Stimulated activated CD4-positive, alpha-beta T cell treated with anti-CD3 and anti-CD28 coated beads, Interleukin-4, amount 100 ng/mL, for 4 hours (primary cell): ENCODE measurements at regions not wholly inside any gene's neighbourhood (a gene's known extent, or its start where the extent isn't known, plus 50 kb on each side); places are given as distances from the start of the nearest gene placed in this dataset.

Experiments used
- DNase-seq, 2 experiments: peaks; one replicate each; pipeline ENCODE4 v3.0.0-alpha.2; 2020

DNA sequence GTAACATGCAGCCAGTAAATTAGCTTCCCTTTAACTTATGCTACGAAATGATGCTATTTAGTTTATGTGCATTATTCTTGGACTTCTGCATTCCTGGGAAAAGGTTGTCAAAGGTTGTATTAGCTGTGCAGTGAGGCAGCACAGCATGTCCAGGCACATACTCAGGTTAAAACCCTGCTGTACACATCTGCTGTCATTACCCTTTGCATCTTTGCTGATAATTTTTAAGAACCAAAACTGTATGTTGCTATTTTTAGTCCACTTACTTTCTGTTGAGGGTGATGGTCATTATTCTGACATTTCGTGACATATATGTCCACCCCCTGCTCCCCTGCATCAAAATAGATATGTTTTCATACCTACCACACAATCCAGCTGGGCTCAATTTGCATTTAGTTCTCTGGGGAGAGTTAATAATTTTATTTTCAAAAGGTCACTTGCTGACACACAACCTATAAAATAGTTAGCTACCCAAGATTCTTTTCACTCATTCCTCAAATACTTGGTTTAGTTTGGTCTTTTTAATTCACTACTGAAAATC lies 142.5 kb upstream of the SPACA1 start:
- DNase-seq: no peak

DNA sequence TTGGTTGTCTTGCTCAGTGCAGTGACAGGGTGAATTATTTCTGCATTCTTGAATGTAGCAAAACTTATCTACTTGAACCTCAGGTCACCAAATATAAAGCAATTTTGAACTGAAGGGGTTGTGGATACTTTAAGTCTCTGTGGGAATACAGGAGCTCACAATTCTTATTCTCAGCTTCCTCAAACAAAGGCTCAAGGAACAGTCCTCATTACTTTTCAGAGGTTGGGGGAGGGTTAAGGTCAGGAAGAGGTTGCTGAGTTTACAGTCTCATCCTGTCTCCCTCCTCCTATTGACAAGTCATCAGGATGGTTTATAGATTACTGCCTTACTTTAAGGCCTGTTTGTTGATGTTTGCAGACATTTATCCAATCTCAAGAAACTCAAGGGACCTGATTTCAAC lies 143.6 kb upstream of the SPACA1 start:
- no peak for DNase-seq

DNA sequence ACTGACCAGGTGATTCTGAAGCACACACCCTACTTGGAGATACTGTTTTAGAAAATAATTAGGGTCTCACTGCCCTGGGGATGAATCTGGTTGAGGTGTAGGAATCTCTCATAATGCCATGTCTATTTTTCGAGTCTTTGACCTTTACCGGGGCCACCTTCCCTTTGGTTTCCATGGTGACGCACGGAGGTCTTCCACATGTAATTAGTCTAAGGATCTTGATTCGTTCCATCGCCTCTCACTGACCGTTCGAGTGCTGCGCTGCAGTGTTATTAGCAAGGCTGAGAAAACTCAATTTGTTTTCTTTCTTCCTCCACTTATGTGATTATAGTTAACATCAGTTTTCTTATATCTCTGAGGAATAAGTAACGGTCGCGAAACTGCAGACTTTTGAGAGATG lies 144.3 kb upstream of the SPACA1 start:
- no peak for DNase-seq

- no peak for DNase-seq
These were observed 145.3 kb upstream of the SPACA1 start for GRCh38 chr6:87902383-87902782.

DNA sequence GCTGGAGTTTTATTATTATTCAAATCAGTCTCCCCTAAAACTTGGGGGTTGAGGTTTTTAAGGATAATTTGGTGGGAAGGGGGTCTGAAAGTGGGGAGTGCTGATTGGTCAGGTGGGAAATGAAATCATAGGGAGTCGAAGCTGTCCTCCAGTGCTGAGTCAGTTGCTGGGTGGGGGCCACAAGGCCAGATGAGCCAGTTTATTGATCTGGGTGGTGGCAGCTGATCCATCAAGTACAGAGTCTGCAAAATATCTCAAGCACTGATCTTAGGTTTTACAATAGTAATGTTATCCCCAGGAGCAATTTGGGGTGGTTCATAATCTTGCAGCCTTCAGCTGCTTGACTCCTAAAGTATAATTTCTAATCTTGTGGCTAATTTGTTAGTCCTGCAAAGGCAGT lies 146.0 kb upstream of the SPACA1 start:
- no peak for DNase-seq

- no peak for DNase-seq
These were observed 147.4 kb upstream of the SPACA1 start for GRCh38 chr6:87900160-87900698.

DNA sequence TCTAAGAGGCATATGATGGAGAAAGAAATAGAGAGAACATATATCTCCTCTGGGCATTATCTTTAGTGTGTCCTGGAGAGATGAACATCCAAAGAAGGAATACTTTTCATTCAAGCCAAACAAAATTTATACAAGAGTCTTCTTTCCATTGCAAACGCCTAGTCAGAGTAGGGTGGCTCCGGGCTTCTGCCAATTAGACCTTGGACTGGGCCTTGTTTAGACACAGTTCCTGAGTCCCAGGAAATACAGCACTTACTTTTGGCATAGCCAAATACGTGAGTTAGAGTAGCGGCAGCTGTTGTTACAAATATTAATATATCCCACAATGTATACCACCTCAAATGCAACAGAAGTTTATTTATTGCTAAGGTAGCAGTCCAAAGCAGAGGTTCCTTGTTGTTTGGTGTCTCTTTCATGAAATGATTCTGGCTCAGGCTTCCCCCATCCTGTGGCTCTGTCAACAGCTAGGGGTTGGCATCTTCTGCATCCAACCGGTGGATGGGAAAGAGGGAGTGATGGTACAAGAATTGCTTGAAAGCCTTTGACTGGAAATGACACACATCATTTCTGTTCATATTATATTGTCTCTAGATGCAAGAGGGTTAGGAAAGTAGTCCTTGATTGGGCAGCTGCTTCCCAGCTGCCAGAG lies 148.0 kb upstream of the SPACA1 start:
- no peak for DNase-seq

DNA sequence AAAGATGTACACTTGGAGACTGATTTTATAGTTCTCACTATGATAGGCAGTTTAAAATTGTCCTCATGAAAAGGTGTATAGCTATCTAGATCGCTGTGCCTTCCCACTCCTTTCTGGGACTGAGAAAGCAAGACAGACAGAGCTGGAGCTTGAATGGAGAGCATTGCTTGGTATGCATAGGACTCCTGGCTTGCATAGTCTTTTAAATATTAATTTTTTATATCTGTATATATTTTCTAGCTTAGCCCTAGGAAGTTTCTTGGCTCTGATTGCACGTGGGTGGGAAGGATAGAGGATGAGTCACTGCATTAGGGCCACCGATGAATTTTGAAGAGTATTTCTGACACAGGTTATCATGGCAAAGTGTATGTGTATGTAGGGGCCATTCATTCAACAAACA lies 150.0 kb upstream of the SPACA1 start:
- DNase-seq: no peak

DNA sequence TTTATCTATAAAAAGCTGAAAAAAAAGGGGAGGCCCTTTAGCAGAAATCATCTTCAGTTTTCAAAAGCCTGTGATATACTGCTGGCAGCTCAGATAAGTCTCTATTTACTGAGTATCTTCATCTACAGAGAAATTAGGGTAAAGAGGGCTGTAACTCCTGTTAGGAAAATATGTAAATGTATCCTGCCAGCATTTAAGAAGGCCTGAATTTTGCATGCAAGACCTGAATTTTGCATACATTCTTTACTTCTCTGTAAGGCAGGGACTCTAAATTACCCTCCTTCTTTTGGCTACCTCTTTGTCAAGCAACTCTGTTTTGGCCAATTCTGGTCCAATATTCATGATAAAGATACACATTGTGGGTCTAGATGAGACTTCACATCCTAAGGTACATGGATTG lies 150.6 kb upstream of the SPACA1 start:
- DNase-seq: no peak

GRCh38 chr6:87887266-87887665 lies 160.4 kb upstream of the SPACA1 start:
- no peak for DNase-seq

GRCh38 chr6:87884203-87884602 lies 163.4 kb upstream of the SPACA1 start:
- no peak for DNase-seq

DNA sequence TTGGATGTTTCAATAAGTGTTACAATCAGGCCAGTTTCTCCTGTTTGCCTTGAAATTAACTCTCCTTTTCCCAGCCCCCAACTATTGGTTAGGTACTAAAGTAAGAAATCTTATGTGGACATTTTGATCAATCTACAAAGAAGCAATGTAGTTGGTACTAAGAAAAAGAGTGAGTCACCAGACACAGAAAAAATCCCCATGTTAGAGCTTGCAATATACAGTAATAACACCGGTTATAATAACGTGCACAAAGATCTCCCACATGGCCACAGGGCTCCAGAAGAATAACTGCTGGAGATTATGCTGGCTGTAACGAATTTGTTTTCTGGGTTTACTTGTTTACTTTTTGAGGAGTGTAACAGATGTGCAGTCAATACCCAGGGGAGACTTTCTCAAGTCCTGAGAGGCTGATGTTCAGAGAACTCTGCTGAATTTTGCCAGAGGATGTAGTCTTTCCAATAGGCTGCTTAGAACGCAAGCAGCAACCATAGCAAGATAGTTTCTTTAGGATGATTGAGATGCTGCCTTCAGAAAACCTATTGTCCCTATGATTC lies 166.2 kb upstream of the SPACA1 start:
- DNase-seq: no peak

GRCh38 chr6:87879132-87879861 lies 168.3 kb upstream of the SPACA1 start:
- DNase-seq: no peak

GRCh38 chr6:87875781-87876180 lies 171.9 kb upstream of the SPACA1 start:
- no peak for DNase-seq

DNA sequence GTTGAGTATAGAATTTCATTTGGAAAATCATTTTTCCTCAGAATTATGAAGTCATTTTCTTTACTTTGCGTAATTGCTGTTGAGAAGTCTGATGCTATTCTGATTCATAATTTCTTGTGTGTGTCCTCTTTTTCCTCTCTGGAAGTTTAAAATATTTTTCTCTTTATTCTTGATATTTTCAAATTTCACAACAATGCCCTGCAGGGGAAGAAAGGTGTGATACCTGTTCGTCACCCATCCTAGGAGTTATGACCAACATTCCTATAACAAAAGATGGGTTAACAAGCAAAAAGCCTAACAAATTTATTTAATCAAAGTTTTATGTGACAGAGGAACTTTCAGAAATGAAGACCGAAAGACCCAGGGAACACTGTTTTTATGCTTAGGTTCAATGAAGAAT lies 171.5 kb upstream of the AKIRIN2 start:
- no peak for DNase-seq

DNA sequence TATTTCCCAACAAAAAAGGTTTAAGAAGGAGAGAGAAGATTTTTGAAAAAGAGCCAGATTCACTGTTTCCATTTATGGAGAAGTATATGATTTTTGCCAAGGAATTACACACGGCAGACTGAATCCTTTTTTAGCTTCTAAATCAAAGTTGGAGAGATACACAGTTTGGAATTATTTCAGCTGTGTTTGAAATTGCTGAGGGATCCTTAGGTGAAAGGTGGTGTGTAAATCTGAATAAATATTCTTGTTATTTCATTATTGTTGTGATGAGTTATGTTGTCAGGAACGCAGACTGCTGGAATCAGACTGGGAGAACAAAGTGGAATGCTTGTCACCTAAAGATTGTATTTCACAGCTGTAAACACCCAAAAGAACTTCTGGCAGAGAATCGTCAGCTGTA lies 168.5 kb upstream of the AKIRIN2 start:
- DNase-seq: no peak

- no peak for DNase-seq
These were observed 167.3 kb upstream of the AKIRIN2 start for GRCh38 chr6:87869064-87869905.

- DNase-seq: no peak
These were observed 158.9 kb upstream of the AKIRIN2 start for GRCh38 chr6:87860902-87861301.

- no peak for DNase-seq
These were observed 156.4 kb upstream of the AKIRIN2 start for GRCh38 chr6:87858440-87858839.

DNA sequence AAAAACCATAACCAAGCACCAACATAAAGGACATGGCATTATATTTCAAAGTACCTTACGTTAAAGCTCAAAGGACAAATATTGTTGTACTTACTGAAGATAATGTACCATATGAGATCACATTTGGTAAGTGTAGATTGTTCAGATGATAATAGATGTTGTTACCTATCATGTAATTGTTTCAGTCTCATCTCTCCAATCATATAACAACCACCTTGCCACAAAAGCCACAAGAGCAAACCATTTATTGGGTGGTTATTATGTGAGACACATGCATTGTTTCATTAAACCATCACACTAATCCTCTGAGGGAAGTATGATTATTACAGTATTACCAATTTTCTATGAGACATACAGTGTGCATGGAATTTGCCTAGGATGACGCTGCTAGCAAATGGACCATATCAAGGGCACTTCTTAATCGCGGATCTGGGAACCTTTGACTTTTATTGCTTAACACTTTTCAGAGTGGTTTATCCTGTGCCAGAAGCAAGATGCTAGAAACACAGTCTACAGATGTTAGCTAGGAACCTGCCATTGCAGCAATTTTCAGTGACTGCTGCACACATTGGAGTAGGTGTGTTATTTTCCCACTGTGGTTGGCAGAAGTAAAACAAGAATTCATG lies 149.8 kb upstream of the AKIRIN2 start:
- DNase-seq: no peak

DNA sequence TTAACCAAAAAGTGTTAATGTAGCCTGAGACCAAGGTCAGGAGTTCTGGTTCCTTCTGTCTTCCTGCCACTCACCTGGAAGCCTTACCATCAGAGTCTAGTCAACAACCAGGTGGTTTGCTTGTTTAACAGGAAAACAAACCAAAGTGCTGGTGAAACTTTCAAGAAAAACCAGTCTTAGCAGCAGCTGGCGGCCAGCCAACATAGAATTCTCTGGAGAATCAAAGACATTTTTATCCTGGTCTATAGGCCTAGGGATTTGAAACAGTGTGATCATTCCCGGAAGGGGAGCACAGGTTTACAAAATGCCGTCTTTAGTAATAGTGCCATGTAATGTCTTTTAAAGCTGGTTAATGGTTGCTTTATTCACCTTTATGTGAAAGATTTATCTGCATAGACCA lies 146.6 kb upstream of the AKIRIN2 start:
- no peak for DNase-seq

GRCh38 chr6:87847830-87848210 lies 145.8 kb upstream of the AKIRIN2 start:
- DNase-seq: no peak
